ENCODE measurements at regions not wholly inside any gene's neighbourhood (a gene's known extent, or its start where the extent isn't known, plus 50 kb on each side); places are given as distances from the start of the nearest gene placed in this dataset.

GRCh38 chr20:39347626-39348025 lies 385.5 kb downstream of the DHX35 start:
- H2AK5ac ChIP-seq (ENCODE audit: low read depth, low read length): no peak overlapping the region
- H3K9me3 ChIP-seq (ENCODE audit: insufficient read depth in 2 of 2, low read depth in 1 of 2, low read length in 1 of 2): peaks cover 2 to 6% of the 10 kb centered on the region in 2 experiments; a peak in 2 of 4 replicates
- no peak overlapping the region for H2BK120ac ChIP-seq (replicated peaks; ENCODE audit: low read depth, low read length)
- H3K4me3 ChIP-seq (ENCODE audit: extremely low read depth in 1 of 4, insufficient read depth in 2 of 4, low read depth in 3 of 4, low read length in 4 of 4): no peak overlapping the region
- ChIA-PET POLR2A (ENCODE audit: partially characterized antibody) (no interaction called here), CTCF (ENCODE audit: partially characterized antibody) (no interaction called here)
- H3K23ac ChIP-seq (ENCODE audit: insufficient read length): no peak overlapping the region
- no peak overlapping the region for H3K18ac ChIP-seq (ENCODE audit: extremely low read depth, low read length)
- H3K4me2 ChIP-seq (ENCODE audit: insufficient read depth in 1 of 2, low read depth in 2 of 2, low read length in 2 of 2): no peak overlapping the region
- H3K36me3 ChIP-seq (ENCODE audit: control insufficient read depth in 2 of 4, insufficient read depth in 4 of 4, low read length in 3 of 4): no peaks in the 10 kb centered on the region
- FAIRE-seq: no peak
- no peak overlapping the region for H2BK20ac ChIP-seq (ENCODE audit: low read length)
- H3K9ac ChIP-seq (replicated peaks in 1 of 4; ENCODE audit: extremely low read depth in 1 of 4, low read depth in 3 of 4, low read length in 3 of 4): no peak overlapping the region
- no peak for DNase-seq (ENCODE audit: low read depth in 1 of 2, low spot score in 2 of 2)
- no peak overlapping the region for H2BK15ac ChIP-seq (ENCODE audit: low read length)
- no peak overlapping the region for H4K91ac ChIP-seq (replicated peaks; ENCODE audit: insufficient read length, low read length)
- H3K4me1 ChIP-seq (replicated peaks in 1 of 4; ENCODE audit: control insufficient read depth in 3 of 4, insufficient read depth in 4 of 4, low read length in 3 of 4): no peaks in the 10 kb centered on the region
- H3K27me3 ChIP-seq (replicated peaks in 1 of 4; ENCODE audit: control insufficient read depth in 3 of 4, extremely low read depth in 1 of 4, insufficient read depth in 3 of 4, low read length in 3 of 4): no peaks in the 10 kb centered on the region
- H3K23me2 ChIP-seq (ENCODE audit: low read depth, low read length): no peaks in the 10 kb centered on the region
- no peak overlapping the region for H4K5ac ChIP-seq (ENCODE audit: insufficient read length, low read depth, low read length)
- no peak overlapping the region for H2BK5ac ChIP-seq (ENCODE audit: low read depth, low read length)
- no peaks in the 10 kb centered on the region for H4K20me1 ChIP-seq (replicated peaks in 1 of 2; ENCODE audit: control insufficient read depth in 1 of 2, insufficient read depth in 2 of 2, low read length in 2 of 2)
- H3K79me2 ChIP-seq (ENCODE audit: control insufficient read depth in 1 of 2, insufficient read depth in 2 of 2, low read length in 2 of 2): no peaks in the 10 kb centered on the region
- H3K4ac ChIP-seq (replicated peaks; ENCODE audit: insufficient read length, low read depth, low read length): no peak overlapping the region
- 95% methylated on average over 5 of the region's 5 CpGs; no CpG with 5 or more reads in 1 of the 2 experiments for WGBS, 2 experiments (ENCODE audit: extremely low coverage in 1 of 2, insufficient coverage in 1 of 2, insufficient read length in 1 of 2, insufficient replicate concordance in 2 of 2, low coverage in 1 of 2, low lambda C conversion rate in 2 of 2, missing lambda C conversion rate in 1 of 2)
- no peak overlapping the region for H4K8ac ChIP-seq (ENCODE audit: extremely low read depth, insufficient read depth, low read length)
- no peak overlapping the region; the same call in 1 of the 2 replicates for H2BK12ac ChIP-seq (ENCODE audit: low read depth, low read length)
- no peak overlapping the region for H3K56ac ChIP-seq (replicated peaks; ENCODE audit: insufficient read length, low read depth, low read length)
- no peak overlapping the region for H3K14ac ChIP-seq (ENCODE audit: insufficient read length)
- no peak overlapping the region for H3K27ac ChIP-seq (ENCODE audit: low read depth, low read length)
- H3K79me1 ChIP-seq (ENCODE audit: low read depth, low read length): no peaks in the 10 kb centered on the region
- no peak overlapping the region for H2AFZ ChIP-seq (ENCODE audit: low read length)
- TF ChIP-seq SRF (IDR thresholded peaks at IDR 0.05; ENCODE audit: low read depth, low read length) (no peak), JUN (IDR thresholded peaks at IDR 0.05; ENCODE audit: low read depth, low read length) (no peak), BRCA1 (IDR thresholded peaks at IDR 0.05; ENCODE audit: low read depth, low read length) (no peak), SIX5 (IDR thresholded peaks at IDR 0.05; ENCODE audit: low read depth, low read length) (no peak), ATF3 (IDR thresholded peaks at IDR 0.05; ENCODE audit: insufficient read depth, low read depth, low read length) (no peak), MAFK (IDR thresholded peaks at IDR 0.05; ENCODE audit: low read depth, low read length) (no peak), POU5F1 (IDR thresholded peaks at IDR 0.05; ENCODE audit: low read depth, low read length) (no peak), TAF1 (IDR thresholded peaks at IDR 0.05; ENCODE audit: low read depth, low read length) (no peak), HDAC6 (IDR thresholded peaks at IDR 0.05; ENCODE audit: low read depth, low read length) (no peak), JUND (IDR thresholded peaks at IDR 0.05; ENCODE audit: low read length) (no peak), BCL11A (IDR thresholded peaks at IDR 0.05; ENCODE audit: low read depth in 2 of 2, low read length in 2 of 2) (no peak), KDM5A (IDR thresholded peaks at IDR 0.05; ENCODE audit: low read length) (no peak), KDM1A (IDR thresholded peaks at IDR 0.05; ENCODE audit: borderline replicate concordance, low read length) (no peak), CBX8 (IDR thresholded peaks at IDR 0.05; ENCODE audit: borderline replicate concordance, low read depth, low read length) (no peak)
- TF ChIP-seq, protein P1, sequence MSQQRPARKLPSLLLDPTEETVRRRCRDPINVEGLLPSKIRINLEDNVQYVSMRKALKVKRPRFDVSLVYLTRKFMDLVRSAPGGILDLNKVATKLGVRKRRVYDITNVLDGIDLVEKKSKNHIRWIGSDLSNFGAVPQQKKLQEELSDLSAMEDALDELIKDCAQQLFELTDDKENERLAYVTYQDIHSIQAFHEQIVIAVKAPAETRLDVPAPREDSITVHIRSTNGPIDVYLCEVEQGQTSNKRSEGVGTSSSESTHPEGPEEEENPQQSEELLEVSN (IDR thresholded peaks at IDR 0.05): no peak
